SHP77 (cell line): ENCODE measurements at regions not wholly inside any gene's neighbourhood (a gene's known extent, or its start where the extent isn't known, plus 50 kb on each side); places are given as distances from the start of the nearest gene placed in this dataset.
"Not testable (repeated sequence)": the region's sequence is repeated elsewhere in the genome, so short reads cannot be mapped to it uniquely, and the experiment has no call there.

ENCODE experiments used
- DNase-seq, 2 experiments: peaks; one replicate each; lab custom pipeline; 2025; lab: John Stamatoyannopoulos, UW

DNA sequence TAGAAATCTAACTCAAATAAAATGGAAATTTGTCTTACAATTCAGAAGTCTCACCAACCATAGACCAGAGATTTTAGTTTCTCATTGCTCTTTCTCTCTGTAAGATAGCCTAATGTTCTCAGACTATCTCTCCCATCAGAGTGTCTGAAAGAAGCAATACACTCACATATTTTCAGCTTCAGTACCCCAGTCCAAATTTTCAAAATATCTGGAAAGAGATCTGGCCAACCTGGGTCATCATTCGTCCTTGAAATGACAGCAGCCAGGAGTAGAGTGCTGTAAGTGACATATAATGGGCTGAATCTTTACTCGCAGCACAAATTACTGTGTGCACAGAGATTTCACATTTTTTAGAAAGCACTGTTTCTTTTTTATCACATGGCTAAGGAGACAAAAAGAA is 313.3 kb upstream of the PRR16 start:
- DNase-seq = no peak

DNA sequence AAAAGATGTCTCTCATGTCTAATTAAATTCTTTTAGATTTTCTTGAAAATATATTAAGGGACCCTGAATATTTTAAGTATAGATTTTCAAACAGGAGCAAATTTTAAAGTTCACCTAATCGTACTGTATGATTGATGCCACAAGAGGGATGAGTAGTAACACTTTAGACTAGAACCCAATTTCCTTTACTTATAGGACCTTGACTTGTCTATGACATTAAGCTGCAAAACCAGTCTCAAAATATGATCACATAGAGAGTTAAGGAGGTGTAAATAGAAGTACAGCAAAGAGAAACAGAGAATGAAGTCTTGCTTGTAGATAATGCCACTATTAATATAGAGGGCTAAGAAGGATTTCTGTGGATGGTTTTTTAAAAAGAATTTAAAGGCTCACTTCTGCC is 312.9 kb upstream of the PRR16 start:
- no peak for DNase-seq

DNA sequence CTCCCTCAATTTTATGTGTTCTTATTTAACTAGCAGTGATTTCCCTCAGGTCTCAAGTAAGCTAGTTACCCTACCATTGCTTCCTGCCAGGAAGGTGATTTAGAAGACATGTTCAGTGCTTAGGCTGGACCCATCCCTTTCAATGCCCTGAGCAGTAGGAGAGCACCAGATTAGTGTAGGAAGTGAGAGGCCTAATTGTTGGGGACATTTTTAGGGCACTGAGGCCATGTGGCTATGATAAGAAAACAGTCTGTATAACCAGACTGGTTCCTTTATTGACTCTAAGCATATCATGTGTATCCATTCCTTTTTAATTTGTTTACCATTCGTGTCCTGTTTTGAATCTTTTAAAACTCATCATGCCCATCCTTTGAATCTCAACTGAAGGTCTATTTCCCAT is 312.3 kb upstream of the PRR16 start:
- DNase-seq = no peak

DNA sequence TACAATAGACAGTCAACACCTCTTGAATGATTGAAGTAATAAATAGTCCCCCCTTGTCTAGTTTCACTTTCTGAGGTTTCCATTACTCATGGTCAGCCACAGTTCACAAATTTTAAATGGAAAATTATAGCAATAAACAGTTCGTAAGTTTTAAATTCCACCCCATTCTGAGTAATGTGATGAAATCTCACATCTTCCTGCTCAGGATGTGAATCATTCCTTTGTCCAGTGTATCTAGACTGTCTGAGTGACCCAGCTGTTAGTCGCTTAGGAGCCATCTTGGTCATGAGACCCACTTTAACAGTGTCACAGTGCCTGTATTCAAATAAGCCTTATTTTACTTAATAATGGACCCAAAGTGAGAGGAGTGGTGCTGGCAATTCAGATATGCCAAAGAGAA is 311.6 kb upstream of the PRR16 start:
- no peak for DNase-seq

DNA sequence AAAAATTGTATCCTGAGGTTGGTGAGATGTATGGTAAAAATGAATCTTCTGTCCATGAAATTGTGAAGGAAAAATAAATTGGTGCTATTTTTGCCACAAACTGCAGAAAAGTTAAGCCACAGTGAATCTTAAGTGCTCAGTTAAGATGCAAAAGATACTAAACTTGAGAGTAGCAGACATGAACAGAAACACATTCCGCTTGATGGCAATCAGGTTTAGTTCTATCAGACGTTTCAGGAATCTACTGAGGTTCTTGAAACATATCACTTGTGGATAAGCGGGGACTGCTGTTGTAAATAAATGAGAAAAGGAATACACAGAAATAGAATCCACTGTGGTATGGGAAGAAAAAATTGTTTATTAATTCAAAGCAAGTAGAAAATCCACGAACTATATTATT is 311.2 kb upstream of the PRR16 start:
- DNase-seq = no peak

DNA sequence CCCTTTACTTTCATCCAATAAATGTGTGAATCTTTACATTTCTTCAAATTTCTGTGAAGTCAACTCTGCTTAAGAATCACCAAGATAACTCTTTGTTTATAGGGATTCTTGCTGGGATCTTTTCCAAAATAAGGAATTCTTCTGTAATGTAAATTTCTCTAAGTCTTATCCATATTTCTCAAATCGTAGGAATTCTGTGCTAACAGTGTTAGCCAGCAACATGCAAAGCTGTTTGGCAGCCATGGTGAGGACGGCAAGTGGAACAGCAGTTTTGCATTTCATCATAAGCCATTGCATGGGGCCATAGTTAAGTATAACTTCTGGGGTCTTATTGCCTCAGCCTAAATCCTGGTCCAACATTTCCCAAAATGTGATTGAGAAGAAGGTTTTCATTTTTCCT is 310.5 kb upstream of the PRR16 start:
- no peak for DNase-seq

DNA sequence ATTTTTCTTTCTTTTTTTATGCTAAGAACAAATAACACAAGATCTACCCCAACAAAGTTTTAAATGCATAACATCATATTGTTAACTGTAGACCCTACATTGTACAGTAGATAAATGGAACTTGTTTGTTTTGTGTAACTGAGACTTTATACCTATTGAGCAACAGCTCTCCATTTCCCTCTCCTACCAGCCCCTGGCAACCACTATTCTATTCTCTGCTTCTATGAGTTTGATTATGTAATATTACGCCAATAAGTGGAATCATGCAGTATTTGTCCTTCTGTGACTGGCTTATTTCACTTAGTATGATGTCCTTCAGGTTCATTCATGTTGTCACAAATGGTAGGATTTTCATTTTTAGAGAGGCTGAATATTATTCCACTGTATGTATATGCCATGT is 308.2 kb upstream of the PRR16 start:
- no peak for DNase-seq

DNA sequence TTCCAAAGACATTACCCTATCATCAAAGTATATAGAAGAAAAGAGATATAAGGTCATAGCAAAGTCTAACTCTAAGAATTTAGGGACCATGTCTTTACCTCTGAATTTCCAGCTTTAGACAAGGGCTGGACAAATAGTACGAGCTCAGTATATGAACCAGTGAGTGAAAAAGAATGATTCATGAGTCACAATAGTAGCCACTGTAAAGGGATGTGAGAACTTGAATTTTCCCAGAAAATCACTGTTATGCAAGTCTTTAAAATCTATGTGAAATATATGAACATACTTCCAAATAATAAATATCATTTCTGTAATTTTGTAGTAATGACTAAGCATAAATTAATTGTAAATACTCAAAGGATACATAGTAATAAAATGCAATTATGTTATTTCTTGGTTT is 305.9 kb upstream of the PRR16 start:
- DNase-seq = no peak

DNA sequence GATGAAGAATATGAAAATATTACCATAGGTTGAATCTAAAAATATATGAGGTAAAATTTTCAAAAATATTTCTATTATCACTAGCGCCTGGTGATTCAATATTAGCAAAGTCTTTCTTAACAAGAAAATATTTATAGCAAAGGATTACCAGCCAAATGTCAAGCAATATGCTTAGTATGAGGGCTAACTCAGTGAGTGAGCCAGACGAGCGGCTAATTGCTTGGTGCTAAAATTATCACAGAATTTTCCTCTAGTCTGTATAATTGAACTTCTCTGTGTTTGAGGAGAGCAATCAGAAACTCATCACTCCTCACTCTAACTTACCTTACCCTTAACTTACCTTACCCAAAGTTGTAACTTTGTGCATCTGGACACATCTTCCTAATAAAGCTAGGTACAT is 304.9 kb upstream of the PRR16 start:
- no peak for DNase-seq

DNA sequence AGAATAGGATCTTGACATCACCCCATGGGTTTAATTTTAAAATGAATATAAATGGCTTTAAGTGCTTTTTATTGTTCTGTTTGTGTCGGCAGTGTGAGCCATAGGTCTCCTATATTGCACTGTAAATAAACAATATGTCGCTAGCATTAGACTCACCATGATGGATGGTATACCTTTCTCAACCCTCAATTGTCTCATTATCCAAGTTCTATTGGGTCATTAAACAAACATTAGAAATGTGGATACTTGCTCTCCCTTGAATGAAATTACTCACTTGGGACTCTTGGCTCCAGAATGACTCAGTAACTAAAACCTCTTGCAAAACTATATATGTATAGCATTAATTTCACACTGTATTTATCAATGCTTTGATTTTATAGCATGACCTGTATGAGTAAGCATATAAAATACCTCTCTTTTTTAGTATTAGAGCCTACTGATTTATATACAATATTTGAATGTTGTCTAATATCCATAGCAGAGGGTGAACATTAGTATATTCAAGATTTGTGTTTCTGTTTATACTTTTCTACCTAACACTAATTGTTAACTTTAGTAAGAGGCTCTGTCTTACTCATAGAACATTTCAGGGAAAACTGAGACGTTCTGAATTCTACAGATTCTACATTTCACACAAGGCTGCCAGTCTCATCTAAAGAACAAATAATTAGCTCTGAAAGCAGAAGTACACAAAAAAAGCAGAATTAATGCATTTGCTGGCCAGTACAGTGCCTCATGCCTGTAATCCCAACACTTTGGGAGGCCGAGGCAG is 303.8 kb upstream of the PRR16 start:
- no peak for DNase-seq

DNA sequence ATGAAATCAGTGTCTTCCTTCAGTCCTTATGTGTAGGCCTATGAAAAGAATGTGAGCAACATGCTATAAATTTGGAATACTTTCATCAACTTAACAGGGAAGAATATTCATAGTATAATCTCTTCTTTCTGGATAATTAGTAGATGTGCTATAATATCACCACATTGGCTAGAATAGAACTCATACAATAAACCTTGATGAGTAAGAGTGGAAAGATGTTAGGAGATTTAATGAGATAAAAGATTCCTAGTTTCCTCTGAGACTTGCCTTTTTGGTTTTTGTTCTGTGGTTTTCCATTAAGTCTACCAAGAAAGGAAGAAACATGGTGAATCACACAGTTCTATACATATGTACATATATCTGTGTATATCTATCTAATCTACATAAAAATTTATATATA is 301.8 kb upstream of the PRR16 start:
- no peak for DNase-seq

DNA sequence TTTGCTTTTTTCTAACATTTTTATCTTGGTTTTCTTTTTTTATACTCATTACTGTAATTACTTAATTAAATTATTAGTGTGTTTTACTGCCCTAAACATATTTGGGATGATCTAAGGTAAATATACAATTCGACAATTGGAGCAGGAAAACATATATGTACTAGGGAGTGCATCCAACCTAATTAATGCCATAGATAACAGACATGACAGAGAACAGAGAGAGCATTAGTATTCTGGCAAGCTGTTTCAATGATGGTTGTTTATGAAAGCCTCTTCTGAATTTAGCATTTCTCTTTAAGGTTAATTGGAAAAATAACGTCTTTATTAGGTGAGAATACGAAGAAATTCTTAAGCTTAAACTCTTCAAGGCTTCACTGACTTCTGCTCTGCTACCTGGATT is 300.1 kb upstream of the PRR16 start:
- no peak for DNase-seq

DNA sequence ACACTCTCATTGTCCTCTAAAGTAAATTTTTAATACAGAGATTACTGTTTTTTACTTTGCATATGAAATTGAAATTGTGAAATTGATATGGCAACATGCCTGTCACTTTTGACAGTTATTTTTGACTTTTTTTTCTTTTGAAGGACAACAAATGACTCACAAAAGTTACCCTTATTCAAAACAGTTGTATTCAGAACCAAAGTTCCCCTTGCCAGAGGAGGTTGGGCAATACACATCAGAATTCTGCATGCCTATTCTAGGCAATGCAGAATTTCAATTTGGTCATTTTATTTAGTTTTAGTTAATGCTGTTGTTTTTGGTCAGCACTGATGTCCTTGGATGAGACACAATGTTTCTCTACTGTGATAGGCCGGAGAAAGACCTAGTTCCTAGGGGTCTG is 299.1 kb upstream of the PRR16 start:
- DNase-seq = no peak

DNA sequence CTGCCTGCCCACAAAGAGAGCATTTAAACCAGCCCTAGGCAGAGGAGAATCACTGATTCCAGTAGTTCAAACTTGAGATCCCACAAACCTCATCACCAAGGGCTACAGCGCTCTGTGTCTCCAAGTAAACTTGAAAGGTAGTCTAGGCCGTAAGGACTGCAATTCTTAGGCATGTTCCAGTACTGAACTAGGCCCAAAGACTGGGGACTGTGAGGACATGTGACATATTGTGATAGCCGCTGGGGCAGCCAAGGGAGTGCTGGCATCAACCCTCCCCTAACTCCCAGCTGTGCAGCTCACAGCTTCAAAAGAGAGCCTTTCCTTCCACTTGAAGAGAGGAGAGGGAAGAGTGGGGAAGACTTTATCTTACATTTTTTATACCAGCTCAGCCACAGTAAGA is 291.0 kb upstream of the PRR16 start:
- DNase-seq = no peak

DNA sequence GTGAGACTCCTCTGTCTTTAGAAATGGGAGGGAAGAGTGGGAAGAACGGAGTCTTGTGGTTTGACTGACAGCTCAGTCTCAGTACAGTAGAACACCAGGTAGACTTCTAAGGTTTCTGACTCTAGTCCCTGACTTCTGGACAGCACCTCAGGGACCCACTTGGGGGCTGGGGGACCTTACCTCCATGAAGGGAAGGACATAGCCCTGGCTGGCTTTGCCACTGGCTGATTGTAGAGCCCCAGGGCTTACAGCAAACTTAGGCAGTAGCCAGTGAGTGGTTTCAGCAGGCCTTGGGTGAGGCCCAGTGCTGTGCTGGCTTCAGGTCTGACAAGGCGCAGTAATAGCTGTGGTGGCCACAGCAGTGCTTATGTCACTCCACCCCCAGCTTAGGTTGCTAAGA is 290.0 kb upstream of the PRR16 start:
- DNase-seq = no peak

DNA sequence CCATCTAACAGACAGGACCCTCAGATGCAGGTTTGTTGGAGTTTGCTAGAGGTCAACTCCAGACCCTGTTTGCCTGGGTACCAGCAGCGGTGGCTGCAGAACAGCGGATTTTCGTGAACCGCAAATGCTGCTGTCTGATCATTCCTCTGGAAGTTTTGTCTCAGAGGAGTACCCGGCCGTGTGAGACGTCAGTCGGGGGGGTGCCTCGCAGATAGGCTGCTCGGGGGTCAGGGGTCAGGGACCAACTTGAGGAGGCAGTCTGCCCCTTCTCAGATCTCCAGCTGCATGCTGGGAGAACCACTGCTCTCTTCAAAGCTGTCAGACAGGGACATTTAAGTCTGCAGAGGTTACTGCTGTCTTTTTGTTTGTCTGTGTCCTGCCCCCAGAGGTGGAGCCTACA is 282.9 kb upstream of the PRR16 start:
- DNase-seq = not testable (repeated sequence)

DNA sequence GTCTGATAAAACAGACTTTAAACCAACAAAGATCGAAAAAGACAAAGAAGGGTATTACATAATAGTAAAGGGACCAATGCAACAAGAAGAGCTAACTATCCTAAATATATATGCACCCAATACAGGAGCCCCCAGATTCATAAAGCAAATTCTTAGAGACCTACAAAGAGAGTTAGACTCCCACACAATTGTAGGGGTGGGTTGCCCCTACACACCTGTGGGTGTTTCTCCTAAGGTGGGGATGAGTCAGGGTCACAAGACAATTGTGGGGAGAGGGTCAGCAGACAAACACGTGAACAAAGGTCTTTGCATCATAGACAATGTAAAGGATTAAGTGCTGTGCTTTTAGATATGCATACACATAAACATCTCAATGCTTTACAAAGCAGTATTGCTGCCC is 269.4 kb upstream of the PRR16 start:
- DNase-seq = not testable (repeated sequence)

DNA sequence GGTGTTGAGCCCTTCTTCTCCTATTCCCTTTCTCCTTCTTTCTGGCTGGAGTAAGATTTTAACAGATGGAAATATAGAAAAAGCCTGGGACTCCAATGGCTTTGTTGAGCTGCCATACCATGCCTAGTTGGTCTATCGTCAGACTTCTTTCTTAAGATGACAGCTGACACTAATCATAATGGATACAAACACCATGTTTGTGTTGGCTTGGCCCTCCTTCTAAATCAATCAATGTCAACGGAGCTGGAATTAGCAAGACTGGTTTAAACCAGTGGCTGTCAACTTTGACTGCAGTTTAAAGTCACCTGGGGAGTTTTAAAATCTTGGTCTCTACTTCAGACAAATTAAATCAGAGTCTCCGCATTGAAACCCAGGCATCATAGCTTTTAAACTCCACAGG is 264.5 kb upstream of the PRR16 start:
- no peak for DNase-seq

DNA sequence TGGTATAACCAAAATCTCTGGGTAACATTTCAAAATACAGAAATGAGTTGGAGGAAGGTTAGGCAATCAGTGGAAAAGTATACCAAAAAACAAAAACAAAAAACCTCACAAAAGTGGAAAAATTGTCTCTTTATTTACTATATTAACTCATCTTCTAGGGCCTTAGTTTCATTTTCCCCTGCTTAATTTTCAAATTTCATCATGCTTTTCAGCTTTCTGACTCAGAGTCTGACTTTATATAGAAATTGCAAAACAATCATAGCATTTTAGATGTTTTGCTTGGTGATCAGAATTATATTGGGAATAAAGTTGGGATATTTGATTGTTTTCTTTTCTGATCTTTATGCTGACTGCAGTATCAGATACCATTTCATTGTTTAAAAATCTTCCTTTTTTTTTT is 257.0 kb upstream of the PRR16 start:
- no peak for DNase-seq

DNA sequence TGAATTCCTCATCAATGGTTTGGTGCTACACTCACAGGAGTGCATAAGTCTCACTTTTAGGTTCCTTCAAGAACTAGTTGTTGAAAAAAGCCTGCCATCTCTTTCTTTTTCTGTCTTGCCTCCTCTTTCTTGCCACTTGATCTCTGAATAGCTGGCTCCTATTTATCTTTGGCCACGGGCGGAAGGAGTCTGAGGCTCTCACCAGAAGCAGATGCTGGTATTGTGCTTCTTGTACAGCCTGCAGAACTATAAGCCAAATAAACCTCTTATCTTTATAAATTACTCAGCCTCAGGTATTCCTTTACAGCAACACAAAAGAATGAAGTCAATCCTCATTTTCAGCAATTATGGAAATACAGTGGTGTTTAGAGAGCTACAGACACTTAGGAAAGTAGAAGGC is 247.1 kb upstream of the PRR16 start:
- DNase-seq = no peak

DNA sequence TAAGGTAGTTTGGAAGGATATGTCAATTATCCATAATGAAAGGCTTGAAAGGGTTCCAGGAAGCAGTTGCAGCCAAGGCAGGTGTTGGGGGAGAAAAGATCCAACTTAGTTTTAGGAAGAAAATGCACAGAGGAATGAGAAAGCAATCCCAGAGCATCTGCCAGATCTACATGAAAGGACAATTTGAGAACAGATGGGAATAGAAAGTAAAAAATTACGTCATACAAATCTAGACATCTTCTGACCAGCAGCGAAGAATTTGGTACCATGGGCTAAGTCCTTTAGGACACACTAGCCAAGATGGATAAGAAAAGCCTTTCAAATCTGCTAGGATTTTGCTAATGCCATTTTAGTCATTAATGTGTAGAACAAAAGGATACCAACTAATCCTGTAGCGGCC is 244.1 kb upstream of the PRR16 start:
- DNase-seq = no peak

DNA sequence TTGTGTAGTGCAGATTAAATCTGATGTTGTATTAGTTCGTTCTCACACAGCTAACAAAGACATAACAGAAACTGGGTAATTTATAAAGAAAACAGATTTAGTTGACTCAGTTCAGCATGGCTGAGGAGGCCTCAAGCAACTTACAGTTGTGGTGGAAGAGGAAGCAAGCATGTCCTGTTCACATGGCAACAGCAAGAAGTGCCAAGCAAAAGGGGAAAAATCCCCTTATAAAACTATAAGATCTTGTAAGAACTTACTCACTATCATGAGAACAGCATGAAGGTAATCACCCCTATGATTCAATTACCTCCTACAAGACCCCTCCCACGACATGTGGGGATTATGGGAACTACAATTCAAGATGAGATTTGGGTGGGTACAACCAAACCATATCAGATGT is 238.6 kb upstream of the PRR16 start:
- DNase-seq = no peak

DNA sequence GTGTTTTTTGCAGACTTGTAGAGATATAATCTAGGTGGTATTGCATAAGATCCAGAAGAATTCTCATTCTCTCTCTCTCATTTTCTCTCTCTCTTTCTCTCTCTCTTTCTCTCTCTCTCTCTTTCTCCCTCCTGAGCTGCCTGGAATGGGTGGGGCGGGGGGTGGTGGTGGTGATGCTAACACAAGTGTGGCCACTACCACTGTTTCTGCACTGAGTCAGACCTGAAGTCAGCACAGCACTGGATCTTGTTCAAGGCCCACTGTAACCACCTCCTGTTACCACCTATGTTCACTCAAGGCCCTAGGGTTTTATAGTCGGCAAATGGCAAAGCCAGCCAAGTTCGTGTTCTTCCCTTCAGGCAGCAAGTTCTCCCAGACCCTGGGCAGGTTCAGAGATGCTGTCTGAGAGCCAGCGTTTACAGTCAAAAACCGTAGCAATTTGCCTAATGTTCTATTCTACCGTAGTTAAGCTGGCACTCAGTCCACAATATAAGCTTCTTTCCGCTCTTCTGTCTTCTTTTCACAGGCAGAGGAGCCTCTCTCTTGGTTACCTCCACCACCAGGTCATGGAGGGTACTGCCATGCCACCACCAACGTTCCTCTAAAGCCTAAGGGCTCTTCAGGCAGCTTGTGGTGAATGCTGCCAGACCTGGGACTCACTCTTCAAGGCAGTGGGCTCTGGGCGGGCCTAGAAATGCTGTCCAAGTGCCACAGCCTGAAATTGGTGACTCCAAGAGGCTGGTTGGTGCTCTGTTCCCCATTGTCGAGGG is 235.7 kb upstream of the PRR16 start:
- no peak for DNase-seq

DNA sequence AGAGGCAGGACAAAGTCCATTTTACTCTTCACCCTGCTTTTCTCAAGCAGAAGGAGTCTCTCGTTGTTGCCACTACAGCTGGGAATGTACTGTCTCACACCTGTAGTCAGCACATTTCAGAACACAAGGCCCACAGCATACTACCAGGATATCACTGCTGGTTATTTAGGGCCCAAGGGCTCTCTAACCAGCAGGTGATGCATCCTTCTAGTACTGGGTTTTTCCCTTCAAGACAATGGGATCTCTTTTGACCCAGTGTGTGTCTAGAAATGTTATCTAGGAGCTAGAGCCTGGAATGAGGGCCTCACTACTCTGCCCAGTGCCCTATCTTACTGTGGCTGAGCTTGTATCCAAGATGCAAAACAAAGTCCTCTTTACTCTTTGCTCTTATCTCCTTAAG is 235.1 kb upstream of the PRR16 start:
- no peak for DNase-seq
